ENCODE measurements at regions not wholly inside any gene's neighbourhood (a gene's known extent, or its start where the extent isn't known, plus 50 kb on each side); places are given as distances from the start of the nearest gene placed in this dataset.

DNA sequence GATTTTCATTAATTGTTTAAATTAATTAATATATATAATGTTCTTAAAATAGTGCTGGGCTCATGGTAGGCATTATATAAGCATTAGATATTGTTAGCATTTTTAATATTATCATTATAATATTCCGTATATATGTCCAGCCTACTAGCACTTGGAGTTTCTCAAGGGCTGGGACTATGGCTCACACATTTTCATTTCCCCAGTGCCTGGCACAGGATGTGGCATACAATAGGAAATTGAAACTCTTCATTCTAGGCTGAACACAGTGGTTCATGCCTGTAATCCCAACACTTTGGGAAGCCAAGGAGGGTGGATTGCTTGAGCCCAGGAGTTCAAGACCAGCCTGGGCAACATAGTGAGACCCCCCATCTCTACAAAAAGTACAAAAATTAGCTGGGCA, 170.4 kb downstream of the RSL24D1 start:
- DNase-seq (ENCODE audit: low spot score): no peak

DNA sequence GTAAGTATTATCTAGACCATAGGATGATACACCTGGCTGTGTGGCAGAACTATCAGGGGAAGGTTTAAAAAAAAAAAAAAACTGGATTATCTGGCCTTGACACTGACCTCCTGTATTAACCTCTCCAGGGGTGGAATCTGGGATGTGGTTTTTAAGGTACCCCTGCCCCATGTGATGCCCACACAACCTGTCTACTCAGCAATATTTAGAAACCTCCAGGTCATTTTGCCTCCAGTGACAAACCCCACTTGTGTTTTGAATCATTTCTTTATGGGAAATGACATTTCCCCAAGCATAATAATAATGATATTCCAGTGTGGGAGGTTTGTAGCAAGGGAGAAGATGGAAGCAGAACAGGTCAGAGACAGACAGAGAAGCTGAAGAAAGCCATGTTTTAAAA, 179.1 kb downstream of the RSL24D1 start:
- no peak for DNase-seq (ENCODE audit: low spot score)

DNA sequence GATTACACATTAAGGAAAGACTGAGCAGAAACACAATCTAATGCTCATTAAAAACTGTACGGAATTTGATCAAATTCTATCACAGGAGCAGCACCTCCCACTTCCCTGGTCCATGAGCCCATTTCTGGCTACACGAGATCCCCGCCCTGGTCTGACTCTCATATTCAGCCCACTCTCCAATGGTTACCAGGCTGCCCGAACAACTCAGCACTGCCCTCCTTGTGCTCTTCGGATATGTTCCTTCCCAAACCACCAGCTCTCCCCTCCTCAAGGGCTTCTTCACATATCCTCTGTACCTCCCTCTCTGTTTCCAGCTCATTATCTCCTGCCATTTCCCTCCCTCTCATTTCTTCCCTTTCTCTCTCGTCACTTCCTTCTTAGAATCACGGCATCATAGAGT, 180.5 kb downstream of the RSL24D1 start:
- DNase-seq (ENCODE audit: low spot score): no peak

DNA sequence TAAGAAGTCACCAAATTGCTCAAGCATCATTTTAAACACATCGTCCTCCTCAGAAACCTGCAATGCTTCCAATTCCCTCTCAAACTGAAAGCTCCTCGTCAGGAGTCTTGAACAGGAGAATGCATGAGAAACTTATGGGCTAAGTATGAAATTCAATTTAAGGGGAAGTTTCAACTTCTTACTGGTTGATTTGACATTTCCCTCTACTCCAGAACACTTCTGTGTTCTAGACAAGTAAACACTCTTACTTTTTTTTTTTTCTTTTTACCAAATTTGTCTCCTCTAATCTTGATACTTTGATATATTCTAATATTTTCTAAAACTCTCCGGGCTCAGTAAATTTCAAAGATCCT, 181.7 kb downstream of the RSL24D1 start:
- no peak for DNase-seq (ENCODE audit: low spot score)

DNA sequence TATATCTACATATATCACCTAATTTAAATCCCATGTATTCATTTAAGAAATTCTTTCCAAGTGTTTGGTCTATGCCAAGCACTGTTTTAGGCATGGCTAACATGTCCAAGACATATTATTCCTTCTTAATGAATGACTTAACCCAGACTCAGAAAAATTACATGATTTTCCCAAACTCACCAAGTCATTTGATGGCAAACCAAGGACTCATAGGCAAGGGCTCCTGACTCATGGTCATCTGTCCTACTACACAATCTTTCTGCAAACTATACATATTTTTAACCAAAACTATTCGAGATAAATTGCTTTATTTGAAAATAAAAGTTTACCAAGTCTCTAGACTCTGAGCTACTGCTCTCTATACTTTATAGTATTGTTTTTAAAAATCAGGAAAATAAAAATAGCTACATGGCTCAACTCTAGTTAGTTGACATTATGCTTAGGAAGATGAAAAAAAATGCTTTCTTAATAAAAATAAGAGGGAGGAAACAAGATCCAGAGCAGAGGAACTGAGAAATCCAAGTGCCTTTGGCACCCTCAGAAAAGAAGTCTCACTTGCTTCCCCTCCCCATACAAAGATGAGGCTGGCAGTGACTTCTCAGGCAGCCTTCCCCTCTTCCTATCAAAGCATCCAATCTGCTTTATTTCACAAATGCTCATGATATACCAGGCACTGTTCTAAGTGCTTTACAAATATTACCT, 182.2 kb downstream of the RSL24D1 start:
- DNase-seq (ENCODE audit: low spot score): no peak

DNA sequence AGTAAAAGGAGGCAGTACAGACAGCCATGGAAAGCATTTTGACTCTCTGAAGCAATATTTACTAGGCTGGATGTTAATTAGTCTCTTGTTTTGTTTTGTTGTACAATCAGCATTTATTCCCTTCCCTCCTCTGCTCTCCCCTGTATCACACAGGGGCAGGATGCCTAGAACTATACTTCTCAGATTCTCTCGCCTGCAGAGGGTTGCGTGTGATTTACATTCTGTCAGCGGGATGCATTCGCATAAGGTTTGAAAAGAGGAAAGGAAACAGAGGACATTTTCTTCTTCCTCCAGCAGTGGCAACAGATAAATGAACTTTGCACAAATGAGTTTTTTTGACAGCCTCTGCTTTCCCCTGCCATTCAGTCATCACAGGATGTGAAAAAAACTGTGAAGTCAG, 188.3 kb downstream of the RSL24D1 start:
- DNase-seq (ENCODE audit: low spot score): no peak

DNA sequence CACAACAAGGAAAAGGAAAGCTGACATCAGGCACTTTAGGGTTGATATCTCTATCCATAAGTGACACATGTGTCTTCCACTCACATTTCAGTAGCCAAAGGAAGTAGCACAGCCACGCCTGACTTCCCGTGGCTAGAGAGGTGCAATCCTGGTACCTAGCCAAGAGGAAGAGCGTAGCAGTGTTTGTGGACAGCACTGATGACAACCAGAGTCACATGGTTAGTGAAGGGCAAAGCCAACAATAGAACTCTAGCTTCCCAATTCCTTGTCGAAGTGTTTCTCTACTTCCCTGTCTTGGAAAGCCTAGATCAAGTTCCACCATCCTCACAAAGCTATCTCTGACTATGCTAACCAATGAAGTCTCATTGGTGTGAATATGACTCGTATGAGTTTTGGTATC, 189.2 kb downstream of the RSL24D1 start:
- DNase-seq (ENCODE audit: low spot score): no peak

DNA sequence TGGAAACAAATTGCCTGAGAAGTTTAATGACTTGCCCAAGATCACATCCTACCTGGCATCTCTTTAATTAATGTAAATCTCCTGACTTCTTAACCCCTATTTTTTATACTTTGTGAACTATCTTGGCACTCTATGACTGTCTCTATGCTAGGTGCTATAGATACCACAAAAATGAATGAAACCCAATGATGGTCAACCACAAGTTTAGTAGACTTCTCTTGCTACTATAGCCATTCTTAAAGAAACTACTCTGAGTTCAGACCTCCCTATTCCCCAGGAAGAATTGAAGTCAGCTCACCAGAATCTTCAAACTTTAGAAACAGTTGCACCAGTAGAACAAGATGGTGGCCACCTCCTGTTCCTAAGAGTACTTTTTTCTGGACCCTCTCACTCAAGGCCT, 191.1 kb downstream of the RSL24D1 start:
- no peak for DNase-seq (ENCODE audit: low spot score)

DNA sequence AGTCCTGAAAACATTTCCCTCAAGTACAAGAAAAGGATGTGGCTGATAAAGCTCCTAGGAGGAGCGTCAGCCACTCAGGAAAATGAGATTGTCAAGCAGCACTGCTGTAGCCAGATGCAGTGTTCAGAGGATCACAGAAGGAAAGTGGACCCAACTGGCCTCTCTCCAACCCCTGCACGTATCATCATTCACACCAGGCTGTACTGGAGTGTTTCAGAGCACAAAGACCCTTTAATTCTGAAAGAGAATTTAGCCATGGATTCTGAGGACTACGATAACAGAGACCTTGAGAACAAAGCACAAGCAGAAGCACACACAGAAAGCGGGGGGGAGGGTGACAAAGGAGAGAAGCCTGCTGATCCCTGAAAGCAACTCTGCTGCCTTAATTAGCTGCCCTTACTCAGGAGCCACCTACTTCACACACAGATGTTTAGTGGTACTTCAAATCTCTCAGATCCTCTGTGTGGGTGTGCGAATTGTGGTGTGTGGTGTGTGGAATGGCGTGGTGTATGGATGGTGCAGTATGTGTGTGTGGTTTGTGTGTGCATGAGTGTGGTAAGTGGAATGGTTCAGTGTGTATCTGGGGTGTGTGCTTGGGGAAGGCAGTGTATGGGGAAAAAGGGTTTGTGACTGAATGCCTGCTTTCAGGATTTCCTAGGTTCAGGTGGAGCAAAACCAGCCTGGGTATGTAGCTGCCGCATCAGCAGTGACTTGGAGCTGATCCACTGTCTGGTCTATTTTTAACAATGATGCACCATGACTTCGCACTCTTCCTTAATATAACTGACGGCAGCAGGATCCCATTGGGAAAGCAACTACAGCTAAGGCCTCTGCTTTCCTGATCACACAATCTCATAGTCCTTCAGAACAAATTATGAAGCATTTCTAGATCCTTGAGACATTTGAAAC, 192.5 kb downstream of the RSL24D1 start:
- no peak for DNase-seq (ENCODE audit: low spot score)

DNA sequence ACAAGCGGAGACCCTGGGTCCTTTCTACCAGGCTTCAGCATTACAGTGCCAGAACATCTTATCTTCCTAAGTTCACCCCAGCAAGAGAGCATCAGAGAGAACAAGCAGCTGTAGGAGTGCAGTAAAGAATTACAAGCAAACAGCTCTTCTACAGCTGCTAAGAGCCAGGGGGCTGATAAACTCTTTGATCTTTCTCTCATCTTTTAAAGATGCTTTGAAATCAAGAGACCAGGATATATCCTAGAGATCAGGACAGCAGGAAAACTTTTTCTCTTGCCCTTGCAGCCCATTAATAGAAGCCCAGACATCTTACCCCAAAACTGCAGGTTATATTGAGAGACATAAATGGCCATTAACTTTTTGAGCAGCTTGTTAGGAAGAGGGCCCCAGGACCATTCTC, 198.1 kb downstream of the RSL24D1 start:
- no peak for DNase-seq (ENCODE audit: low spot score)

DNA sequence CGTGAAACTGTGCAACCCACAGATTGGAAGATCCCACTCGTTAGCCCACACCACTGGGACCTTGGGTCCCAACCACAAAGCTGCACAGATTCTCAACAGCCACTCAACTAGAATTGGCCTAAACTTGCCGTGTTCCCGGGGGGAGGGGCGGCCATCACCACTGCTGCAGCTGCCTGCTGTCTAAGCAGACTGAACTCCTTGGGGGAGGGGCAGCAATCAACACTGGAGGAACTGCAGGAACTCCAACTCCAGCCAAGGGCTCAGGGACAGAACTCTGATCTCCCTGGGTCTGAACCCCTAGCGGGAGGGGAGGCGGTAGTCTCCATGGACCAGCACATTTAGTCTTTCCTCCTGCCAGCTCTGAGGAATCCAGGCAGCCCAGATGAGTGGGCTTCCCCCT, 205.9 kb downstream of the RSL24D1 start:
- DNase-seq (ENCODE audit: low spot score): no peak

DNA sequence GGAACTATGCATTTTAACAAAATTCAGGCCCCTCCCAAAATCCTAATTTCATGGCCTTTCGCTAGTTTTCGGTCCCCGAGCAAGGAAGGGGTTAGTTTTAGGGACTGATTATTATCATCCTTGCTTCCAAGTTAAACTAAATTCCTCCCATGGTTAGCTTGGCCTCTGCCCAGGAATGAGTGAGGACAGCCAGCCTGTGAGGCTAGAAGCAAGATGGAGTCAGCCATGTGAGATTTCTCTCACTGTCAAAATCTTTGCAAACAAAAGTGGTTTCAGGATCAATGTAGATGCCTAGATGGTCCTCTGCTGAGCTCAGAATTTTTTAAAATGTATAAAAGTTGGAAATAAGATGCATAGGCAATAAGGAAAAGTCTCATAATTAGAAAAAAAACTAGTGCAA, 208.9 kb downstream of the RSL24D1 start:
- no peak for DNase-seq (ENCODE audit: low spot score)

DNA sequence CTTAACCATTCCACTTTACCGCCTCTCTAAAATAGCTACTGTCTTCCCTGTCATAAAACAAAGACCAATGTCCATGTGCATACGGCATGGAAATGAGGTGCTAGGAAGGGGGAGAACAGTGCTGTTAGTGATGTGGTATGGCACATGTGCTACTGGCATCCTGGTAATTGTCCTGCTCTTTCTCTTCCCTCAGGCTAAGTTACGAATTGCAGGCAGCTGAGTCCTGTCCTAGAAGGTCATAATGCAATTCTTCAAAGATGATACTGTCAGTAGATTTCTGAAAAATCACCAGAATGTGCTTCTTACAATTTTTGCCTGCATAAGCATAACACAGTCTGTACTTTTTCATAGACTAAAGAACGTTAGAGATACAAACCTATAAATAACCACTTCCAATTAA, 216.8 kb downstream of the RSL24D1 start:
- no peak for DNase-seq (ENCODE audit: low spot score)

DNA sequence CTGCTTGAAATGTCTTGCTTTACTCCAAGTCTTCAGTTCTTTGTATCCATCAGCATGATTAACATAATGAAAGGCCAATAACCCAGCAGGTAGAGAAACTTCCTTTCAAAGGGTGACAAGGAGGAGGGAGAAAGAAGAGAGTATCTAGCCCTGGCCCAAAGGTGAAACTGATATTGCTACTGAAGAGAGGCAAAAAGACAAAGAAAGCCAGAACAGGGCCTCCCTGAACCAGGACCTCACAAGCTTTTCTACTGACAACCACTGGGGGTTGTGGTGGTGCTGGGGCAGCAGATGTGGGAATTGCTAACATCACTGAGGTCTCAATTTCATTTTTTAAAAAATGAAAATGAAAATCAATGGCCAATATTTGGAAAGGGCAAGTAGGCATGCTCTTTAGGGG, 234.1 kb downstream of the RSL24D1 start:
- DNase-seq (ENCODE audit: low spot score): no peak

DNA sequence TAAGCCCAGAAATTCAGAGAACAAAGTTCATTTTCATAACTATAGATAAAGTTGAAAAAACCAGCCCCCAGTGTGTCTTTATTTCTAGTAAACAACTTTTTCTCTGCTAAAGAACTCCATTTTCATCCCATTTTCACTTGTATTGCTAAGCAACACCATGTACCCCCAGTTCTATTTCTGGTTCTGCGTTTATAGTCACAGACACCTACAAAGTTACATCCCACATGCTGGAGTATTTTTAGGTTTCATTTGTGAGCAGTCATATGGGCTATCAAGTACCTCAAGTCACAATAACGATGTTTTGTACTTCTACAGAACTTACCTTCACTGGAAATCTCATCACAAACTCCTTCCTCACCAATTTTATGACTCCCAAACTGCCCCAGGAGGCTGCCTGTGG, 236.5 kb downstream of the RSL24D1 start:
- no peak for DNase-seq (ENCODE audit: low spot score)

DNA sequence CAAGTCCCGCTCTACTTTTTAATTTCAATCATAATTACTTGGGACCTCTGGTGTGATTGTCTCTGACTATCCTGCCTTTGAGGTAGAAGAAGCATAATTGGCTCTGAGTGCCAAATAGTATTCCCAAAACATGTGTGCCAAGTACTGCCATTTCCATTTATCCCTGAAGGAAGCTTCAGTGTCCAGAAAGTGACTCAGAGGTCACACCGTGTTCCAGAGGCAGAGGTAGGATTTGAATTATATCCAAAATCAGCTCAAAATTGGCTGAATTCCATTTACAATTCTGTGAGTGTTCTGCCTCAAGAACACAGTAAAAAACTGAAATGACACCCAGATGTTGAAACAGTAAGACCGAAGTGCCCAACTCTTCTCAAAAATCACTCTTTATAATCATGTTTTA, 255.3 kb downstream of the RSL24D1 start:
- DNase-seq (ENCODE audit: low spot score): no peak

DNA sequence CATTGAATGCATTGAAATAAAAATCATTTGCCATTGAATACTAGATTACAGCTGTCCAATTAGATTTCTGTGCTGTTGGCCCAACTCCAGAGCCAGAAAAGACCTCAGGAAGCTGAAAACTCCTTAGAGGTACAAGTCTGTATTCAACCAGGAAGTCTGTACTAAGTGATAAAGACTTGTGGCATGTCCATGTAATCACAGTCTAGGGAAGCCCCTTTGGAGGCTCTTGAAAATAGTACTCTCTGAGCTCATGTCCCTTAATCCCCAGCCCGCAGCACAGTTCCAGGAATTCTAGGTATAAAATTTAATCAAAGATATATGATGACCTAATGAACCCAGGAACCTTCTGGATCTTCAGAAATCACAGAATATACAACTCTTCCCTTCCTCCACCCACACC, 279.4 kb downstream of the RSL24D1 start:
- DNase-seq (ENCODE audit: low spot score): no peak

DNA sequence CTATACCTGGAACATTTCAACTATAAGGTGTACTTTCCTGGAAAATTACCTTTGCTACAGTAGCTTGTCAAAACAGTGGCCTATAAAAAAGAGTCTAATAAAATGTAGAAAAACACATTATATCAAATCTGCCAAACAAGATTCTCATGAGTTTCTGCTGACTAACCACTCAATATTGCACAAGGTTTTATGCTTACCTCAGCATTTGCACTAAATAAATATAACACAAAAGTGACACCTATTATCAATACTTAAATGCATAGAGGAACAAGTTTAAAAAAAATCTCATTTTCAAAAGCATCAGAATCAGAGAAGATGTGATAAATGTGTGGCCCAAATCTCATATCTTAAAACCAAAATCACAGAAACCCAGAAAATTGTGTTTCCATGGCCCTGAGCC, 281.4 kb downstream of the RSL24D1 start:
- DNase-seq (ENCODE audit: low spot score): no peak

DNA sequence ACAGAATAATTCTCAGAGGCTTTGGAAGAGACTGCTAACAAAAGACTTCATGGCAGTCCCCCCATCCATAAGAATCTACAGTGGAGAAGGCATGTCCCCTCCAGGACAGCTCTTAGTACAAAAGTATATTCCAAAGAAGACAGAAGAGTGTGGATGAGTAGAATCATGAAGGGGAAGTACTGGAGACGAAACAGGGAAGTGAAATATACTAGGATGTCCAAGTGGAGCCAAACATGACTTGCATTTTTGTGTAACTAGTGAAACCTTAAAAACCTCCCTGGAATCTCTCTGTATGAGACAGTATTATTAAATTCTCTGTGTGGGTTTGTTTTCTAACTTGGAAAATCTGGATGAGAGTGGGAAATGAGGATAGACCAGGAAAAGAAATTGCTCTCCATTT, 312.4 kb downstream of the RSL24D1 start:
- no peak for DNase-seq (ENCODE audit: low spot score)

DNA sequence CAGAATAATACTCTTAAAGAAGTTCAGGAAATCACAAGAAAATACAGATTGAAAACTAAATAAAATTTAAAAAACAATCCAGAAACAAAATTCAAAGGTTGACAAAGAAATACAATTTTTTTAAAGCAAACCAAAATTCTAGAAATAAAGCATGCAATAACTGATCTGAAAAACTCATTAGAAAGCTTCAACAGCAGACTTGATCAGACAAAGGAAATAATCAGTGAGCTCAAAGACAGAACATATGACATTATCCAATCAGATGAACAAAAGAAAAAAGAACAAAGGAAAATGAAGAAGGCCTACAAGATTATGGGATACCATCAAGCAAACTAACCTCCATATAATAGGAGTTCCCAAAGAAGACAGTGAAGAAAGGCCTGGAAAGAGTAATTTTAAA, 336.8 kb downstream of the RSL24D1 start:
- DNase-seq (ENCODE audit: low spot score): no peak

DNA sequence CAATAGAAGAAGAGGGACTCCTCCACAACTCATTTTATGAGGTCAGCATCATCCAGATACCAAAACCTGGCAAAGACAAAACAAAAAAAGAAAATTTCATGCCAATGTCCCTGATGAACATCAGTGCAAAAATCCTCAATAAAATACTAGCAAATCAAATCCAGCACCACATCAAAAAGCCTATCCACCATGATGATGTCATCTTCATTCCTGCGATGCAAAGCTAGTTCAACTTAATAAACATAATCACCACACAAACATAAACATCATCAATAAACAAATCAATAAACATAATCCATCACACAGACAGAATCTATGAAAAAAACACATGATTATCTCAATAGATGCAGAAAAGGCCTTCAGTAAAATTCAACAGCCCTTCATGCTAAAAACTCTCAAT, 342.1 kb downstream of the RSL24D1 start:
- DNase-seq (ENCODE audit: low spot score): no peak

DNA sequence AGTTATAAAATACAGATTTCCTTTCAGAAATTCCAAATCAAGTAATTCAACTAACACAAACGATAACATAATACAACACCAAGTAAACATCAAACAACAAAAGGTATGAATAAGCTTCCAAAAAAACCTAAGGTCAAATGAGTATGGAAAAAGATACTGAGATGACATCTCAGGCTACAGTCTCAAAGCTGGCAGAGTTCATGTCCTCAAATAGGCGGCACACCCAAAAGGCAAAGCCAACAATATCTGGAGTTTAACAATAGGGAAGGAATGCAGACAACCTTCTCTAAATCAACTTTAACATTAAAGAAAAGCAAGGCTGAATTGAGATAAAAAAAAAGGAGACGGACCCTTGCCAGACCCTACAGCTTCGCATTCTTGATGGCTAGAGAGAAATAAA, 346.6 kb downstream of the RSL24D1 start:
- no peak for DNase-seq (ENCODE audit: low spot score)

DNA sequence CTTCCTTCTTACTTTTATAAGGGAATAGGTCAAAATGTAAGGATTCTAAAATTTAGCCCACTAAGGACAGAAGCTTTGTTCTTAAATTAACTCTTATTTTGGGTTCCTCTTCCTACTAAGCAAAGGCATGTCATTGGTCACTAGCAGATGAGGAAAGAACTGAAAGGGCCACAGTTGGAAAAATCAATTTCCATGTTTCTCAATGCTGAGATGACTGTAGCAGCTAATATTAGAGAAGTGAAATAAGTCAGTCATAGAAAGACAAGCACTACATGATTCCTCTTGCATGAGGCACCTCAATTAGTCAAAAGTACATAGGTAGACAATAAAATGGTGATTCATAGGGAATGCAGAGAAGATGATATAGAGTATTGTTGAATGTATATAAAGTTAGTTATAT, 353.7 kb downstream of the RSL24D1 start:
- DNase-seq (ENCODE audit: low spot score): no peak
